Pulmonary artery endothelial cell (primary cell): ENCODE measurements at regions not wholly inside any gene's neighbourhood (a gene's known extent, or its start where the extent isn't known, plus 50 kb on each side); places are given as distances from the start of the nearest gene placed in this dataset.

Experiments
- DNase-seq: peaks from one replicate; pipeline ENCODE4 v3.0.0-alpha.2; 2011; ENCODE audit warnings: low read depth, low spot score

- no peak for DNase-seq
These were observed 730.8 kb downstream of the C6orf118 start for GRCh38 chr6:164578616-164579015.

DNA sequence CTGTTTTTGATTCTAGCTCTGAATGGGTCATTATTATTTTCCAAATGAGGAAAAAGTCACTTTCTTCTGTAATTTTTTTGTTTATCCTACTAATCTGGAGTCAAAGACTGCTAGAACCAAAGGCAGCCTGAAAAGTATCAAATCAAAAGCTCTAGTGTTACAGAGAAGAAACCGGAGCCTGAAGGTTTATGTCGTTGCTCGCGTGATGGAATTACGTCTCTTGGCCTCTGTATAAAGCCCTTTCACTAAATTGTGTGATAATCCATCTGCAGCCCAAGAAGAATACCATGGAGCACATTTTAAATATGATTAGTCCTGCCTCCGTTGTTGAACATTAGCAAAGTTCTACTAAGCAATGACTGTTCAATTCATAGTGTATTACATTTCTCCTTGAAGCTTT is 738.6 kb downstream of the C6orf118 start:
- no peak for DNase-seq

GRCh38 chr6:164569509-164569908 is 739.9 kb downstream of the C6orf118 start:
- DNase-seq, result no peak

- DNase-seq, result no peak
These were observed 745.5 kb downstream of the C6orf118 start for GRCh38 chr6:164563924-164564323.

- no peak for DNase-seq
These were observed 747.7 kb downstream of the C6orf118 start for GRCh38 chr6:164561656-164562055.

DNA sequence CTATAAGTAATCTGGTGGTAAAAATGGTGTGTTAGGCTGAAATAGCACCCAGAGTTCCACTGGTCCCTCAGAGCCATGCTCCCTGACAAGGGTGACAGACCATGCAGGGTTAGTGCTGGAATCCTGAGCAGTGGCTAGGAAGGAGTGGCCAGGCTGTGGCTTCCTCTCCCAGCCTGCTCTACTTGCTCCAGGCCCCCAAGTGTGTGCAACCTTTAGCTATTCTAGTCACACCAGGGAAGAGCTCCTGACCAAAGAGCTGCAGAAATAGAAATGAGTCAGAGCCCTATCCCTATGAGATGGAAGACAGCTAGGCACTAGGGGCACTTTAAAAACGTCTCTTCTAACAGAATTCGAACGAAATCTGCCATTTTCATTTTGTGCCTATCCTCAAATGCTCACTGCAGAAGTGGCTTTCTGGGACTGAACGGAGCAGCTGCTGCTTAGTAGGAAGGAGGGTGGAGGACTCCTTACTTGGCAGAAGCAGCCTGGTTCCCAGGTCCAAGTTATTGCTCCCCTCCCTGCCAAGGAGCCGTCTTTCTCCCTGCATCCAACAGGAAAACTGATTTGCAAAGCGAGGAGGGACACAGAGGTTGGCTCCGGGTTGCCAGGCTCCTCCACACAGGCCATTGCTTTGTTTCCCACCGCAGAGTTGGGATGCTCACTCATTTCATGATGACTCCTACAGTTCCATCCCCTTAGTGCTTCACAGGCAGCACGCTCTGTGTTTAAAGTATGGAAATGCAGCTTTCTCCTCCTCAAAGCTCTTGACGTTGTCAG is 754.5 kb downstream of the C6orf118 start:
- no peak for DNase-seq

DNA sequence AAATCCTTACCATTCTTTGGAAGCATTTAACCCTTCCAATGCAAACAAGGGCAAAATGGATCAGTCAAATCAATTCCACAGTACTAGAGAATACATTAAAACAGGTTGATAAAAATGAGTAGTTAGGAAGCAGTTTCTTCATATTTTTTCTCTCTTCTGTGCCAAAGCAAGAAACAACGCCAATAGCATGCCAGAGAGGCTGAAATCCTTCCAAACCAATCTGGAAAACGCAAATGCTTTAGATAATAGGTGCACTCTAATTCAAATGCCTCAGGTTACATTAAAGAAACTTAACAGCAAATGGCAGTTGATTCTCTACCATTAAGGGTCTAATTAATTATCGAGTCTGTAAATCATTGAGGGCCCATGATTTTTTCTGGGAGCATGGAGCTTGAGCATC is 755.2 kb downstream of the C6orf118 start:
- DNase-seq, result no peak

- DNase-seq, result no peak
These were observed 757.7 kb downstream of the C6orf118 start for GRCh38 chr6:164551706-164552105.

- no peak for DNase-seq
These were observed 762.3 kb downstream of the C6orf118 start for GRCh38 chr6:164547076-164547475.

DNA sequence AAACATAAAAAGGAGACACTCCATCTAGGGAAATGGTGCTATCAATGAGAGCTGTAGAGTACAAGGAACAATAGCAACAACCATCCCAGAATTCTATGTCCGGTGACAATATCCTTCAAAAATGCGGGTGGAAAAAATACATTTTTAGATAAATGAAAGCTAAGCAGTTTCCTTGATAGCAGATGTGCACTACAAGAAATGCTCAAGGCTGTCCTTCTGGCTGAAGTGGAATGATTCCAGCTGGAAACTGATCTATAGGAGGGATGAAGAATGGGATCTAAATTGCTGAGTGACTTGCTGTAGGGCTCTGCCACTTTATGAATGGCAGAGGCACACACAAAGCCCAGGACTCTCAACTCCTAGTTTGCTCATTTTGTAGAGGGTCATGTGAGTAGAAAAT is 763.1 kb downstream of the C6orf118 start:
- DNase-seq, result no peak

- DNase-seq, result no peak
These were observed 775.2 kb downstream of the C6orf118 start for GRCh38 chr6:164534070-164534766.

DNA sequence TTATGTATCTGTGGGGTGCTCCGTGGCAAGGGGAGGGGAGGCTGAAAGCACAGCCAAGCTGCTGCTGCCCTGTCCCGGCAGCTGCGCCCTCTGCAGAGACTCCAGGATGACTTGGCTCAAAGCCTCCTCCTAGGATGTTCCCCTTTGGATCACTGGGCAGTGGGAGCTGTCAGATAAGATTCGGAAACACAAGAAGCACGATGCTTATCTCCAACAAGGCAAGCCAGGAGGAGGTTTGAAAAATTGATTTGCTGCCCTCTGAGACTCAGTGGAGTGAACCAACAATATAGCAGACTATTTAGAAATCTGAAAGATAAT is 776.4 kb downstream of the C6orf118 start:
- no peak for DNase-seq

GRCh38 chr6:164532198-164533044 is 777.0 kb downstream of the C6orf118 start:
- no peak for DNase-seq

DNA sequence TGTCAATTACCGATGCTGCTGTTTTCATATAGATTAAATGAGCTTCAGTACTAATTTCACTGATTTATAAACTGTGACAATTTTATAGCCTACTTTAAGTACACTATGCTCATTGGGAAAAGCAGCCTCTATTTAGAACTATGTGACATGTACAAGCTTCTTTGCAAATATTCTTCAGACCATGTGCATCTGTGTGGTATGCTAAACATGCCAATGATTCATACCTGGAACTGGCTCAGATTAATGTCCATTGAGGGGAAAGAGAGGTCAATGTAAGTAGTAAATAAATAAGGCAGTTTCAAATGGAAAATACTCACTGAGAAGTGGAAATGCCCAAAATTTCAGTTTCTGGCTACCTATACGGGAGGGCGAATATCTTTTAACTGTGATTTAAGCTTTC is 777.7 kb downstream of the C6orf118 start:
- no peak for DNase-seq

- DNase-seq, result no peak
These were observed 780.9 kb downstream of the C6orf118 start for GRCh38 chr6:164528539-164528938.

DNA sequence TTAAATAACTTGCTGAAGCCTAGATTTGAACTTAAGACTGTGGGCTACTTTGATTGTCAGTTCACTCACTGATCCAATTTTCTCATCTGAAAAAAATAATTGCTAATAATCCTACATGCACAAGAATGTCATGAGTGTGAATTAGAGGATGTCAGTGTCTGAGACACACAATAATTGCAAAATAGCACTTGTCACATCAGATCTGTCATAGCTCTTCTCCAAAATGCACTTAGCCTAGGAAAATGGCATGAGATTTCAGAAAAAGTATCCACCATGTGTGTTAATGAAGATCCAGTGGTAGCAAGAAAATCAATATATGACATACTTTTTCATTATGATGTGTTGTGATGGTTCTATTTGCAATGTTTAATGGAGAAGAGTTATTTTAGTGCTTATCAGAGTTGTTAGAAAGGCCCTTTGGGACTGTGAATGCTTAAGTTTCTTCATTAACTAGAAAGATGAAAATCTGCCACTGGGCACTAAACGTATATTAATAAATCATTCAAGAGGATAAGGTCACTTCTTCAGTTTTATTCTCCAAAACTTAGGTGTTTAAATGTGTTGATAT is 786.2 kb downstream of the C6orf118 start:
- DNase-seq, result no peak

DNA sequence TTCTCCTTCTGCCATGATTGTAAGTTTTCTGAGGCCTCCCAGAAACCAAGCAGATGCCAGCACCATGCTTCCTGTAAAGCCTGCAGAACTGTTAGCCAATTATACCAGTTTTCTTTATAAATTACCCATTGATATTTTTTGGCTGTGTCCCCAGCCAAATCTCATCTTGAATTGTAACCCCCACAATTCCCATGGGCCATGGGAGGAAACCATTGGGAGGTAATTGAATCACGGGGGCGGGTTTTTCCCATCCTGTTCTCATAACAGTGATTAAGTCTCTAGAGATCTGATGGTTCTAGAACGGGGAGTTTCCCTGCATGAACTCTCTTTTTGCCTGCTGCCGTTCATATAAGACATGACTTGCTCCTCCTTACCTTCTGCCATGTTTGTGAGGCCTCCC is 788.5 kb downstream of the C6orf118 start:
- no peak for DNase-seq

- DNase-seq, result no peak
These were observed 802.0 kb downstream of the C6orf118 start for GRCh38 chr6:164507206-164507940.

- no peak for DNase-seq
These were observed 804.0 kb downstream of the C6orf118 start for GRCh38 chr6:164505425-164505824.

DNA sequence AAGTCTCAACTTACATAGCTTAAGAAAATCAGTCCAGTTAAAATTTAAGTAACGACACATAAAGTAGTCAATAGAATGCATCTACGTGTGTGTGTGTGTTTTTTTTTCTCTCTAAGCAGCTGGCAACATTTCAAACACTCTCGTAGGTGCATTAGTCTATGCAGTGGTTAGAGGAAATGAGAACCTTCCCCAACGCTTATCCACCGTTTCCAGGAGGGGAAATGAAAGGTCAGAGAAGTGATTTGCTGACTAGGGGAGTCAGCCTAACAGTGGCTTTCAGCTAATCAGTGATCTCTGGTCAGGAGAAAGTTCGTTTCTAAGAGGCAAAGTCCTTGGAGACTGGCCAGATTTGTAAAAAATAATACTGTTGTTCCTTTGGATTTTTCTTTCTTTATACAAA is 806.6 kb downstream of the C6orf118 start:
- DNase-seq, result no peak

- no peak for DNase-seq
These were observed 813.4 kb downstream of the C6orf118 start for GRCh38 chr6:164495882-164496495.
